NB4 (cell line): ENCODE measurements at regions not wholly inside any gene's neighbourhood (a gene's known extent, or its start where the extent isn't known, plus 50 kb on each side); places are given as distances from the start of the nearest gene placed in this dataset.

Experiments used
- DNase-seq: peaks from one replicate; pipeline ENCODE4 v3.0.0; 2010; ENCODE audit warnings: low read depth
- H3K4me3 ChIP-seq: one replicate; pipeline ENCODE4 v1.5.1; 2011; ENCODE audit warnings: mild to moderate bottlenecking, low read depth, low read length, moderate library complexity
- MYC ChIP-seq: IDR thresholded peaks from 2 replicates; pipeline ENCODE4 v1.6.1; 2011; ENCODE audit warnings: low read depth, low read length
- POLR2A ChIP-seq: IDR thresholded peaks from 2 replicates; pipeline ENCODE4 v1.6.1; 2011; ENCODE audit warnings: mild to moderate bottlenecking; ENCODE audit not compliant: insufficient read length; ENCODE audit errors: extremely low read depth
- TF ChIP-seq, protein P1 (sequence below): IDR thresholded peaks from one replicate; pipeline ENCODE4 v1.5.1; 2012; ENCODE audit warnings: low read depth, low read length
- TF ChIP-seq, protein P2 (sequence below): IDR thresholded peaks from 2 replicates; pipeline ENCODE4 v1.6.1; 2011; ENCODE audit warnings: low read depth, low read length

DNA sequence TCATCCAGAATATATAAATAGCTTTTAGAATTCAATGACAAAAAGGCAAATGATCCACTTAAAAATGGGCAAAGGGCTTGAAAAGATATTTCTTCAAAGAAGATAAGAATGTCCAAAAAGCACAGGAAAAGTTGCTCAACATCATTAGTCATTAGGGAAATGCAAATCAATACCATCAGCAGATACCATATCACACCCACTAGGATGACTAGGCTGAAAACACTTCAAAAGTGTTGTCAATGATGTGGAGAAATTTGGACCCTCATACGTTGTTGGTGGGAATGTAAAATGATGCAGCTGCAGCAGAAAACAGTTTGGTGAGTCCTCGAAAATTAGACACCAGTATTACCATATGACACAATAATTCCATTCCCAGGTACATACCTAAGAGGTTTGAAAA, 303.6 kb upstream of the SLC35B3 start:
- no peak for DNase-seq
- TF ChIP-seq MYC (no peak), POLR2A (no peak)
- TF ChIP-seq, protein P1, sequence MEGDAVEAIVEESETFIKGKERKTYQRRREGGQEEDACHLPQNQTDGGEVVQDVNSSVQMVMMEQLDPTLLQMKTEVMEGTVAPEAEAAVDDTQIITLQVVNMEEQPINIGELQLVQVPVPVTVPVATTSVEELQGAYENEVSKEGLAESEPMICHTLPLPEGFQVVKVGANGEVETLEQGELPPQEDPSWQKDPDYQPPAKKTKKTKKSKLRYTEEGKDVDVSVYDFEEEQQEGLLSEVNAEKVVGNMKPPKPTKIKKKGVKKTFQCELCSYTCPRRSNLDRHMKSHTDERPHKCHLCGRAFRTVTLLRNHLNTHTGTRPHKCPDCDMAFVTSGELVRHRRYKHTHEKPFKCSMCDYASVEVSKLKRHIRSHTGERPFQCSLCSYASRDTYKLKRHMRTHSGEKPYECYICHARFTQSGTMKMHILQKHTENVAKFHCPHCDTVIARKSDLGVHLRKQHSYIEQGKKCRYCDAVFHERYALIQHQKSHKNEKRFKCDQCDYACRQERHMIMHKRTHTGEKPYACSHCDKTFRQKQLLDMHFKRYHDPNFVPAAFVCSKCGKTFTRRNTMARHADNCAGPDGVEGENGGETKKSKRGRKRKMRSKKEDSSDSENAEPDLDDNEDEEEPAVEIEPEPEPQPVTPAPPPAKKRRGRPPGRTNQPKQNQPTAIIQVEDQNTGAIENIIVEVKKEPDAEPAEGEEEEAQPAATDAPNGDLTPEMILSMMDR, result no peak
- TF ChIP-seq, protein P2, sequence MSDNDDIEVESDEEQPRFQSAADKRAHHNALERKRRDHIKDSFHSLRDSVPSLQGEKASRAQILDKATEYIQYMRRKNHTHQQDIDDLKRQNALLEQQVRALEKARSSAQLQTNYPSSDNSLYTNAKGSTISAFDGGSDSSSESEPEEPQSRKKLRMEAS, result no peak

GRCh38 chr6:8736156-8736895, 301.0 kb upstream of the SLC35B3 start:
- H3K4me3 ChIP-seq, result no peak overlapping the region
- TF ChIP-seq, protein P2, result no peak
- DNase-seq, result no peak

More for the DNA sequence above, 303.6 kb upstream of the SLC35B3 start:
- H3K4me3 ChIP-seq, result no peak overlapping the region

DNA sequence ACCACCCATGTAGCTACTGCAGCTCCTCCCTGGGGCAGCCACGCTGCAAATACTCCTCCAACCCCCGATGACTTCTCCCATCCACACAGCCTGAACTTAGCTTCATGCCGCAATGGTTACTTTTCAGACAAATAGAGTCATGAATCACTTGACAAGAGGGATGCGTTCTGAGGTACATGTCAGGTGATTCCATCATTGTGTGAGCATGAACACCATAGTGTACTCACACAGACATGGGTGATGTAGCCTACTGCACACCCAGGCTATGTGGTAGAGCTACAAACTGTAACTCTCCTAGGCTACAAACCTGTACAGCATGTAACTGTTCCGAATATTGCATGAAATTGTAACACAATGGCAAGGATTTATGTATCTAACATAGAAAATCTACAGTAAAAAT, 298.5 kb upstream of the SLC35B3 start:
- H3K4me3 ChIP-seq, result no peak overlapping the region

GRCh38 chr6:8731874-8732273, 296.5 kb upstream of the SLC35B3 start:
- H3K4me3 ChIP-seq, result no peak overlapping the region
- peak; percentile 51 for DNase-seq
- no peak for TF ChIP-seq MYC
- TF ChIP-seq, protein P1, result no peak
- TF ChIP-seq, protein P2, result no peak
- TF ChIP-seq POLR2A, result no peak

More for the DNA sequence above, 298.5 kb upstream of the SLC35B3 start:
- no peak for DNase-seq
- TF ChIP-seq POLR2A, result no peak
- TF ChIP-seq MYC, result no peak
- TF ChIP-seq, protein P2, result no peak
- TF ChIP-seq, protein P1, result no peak

DNA sequence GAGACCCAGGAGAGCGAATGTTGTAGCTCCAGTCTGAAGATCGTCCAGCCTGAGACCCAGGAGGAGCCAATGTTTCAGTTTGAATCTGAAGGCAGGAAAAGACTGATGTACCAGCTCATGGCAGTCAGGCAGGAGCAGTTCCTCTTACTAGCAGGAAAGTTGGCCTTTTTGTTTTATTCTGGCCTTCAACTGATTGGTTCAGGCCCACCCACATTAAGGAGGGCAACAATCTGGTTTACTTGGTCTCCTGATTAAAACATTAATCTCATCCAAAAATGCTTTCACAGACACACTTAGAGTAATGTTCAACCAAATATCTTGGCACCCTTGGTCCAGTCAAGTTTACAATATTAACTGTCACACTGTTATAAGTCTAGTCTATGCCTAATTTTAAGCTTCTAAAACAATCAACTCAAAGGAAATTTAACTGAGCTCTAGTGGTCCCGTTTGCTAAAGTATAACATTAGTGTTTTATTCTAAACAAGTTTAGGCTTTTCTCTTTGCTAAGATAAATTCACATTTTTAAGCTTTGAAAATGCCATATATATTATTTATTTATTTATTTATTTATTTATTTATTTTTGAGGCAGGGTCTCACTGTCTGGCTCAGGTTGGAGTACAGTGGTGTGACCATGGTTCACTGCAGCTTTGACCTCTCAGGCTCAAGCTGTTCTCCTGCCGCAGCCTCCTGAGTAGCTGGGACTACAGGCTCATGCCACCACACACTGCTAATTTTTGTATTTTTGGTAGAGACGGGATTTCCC, 275.5 kb upstream of the SLC35B3 start:
- DNase-seq, result no peak
- no peak overlapping the region for H3K4me3 ChIP-seq
- TF ChIP-seq MYC (no peak), POLR2A (no peak)
- TF ChIP-seq, protein P1, result no peak
- TF ChIP-seq, protein P2, result no peak

GRCh38 chr6:8707956-8708772, 272.8 kb upstream of the SLC35B3 start:
- peak; percentile 63 for DNase-seq

More at GRCh38 chr6:8707956-8708772, 272.8 kb upstream of the SLC35B3 start:
- H3K4me3 ChIP-seq, result no peak overlapping the region
- TF ChIP-seq, protein P2, result no peak
- TF ChIP-seq, protein P1, result peak; percentile 40
